Motor neuron (in vitro differentiated cells): ENCODE measurements at regions not wholly inside any gene's neighbourhood (a gene's known extent, or its start where the extent isn't known, plus 50 kb on each side); places are given as distances from the start of the nearest gene placed in this dataset.
A peak's percentile ranks its signal among the peaks of the same experiment; 100 is the strongest.

Experiments used
- ATAC-seq, 8 experiments: fragments of 200-7000 bp; cut with Tn5 transposase; replicated peaks in 6 of 8; 2 replicates each; pipeline ENCODE4 v1.8.0; 2021; ENCODE audit warnings: mild to moderate bottlenecking in 8 of 8, moderate library complexity in 8 of 8
- H3K27ac ChIP-seq, 2 donors: fragments of 250-450 bp; sonication (Bioruptor Pico); 2 replicates each; pipeline ENCODE4 v1.9.0; 2021; ENCODE audit warnings: antibody characterized with exemption in 2 of 2, mild to moderate bottlenecking in 2 of 2, moderate library complexity in 1 of 2
- H3K4me1 ChIP-seq, 2 donors: fragments of 250-450 bp; sonication (Bioruptor Pico); replicated peaks in 1 of 2; 2 replicates each; pipeline ENCODE4 v1.6.1; 2021; ENCODE audit warnings: antibody characterized with exemption in 2 of 2, mild to moderate bottlenecking in 2 of 2, moderate library complexity in 1 of 2
- H3K4me3 ChIP-seq, 5 donors: fragments of 250-450 bp; sonication (Bioruptor Pico); 2 replicates each; pipeline ENCODE4 v1.9.0; 2021; ENCODE audit warnings: antibody characterized with exemption in 5 of 5, mild to moderate bottlenecking in 5 of 5, moderate library complexity in 4 of 5
- WGBS, 10 experiments: fragments of 450-650 bp; shearing (Covaris generic); methylation state at CpG; one replicate each; pipeline ENCODE4 v1.0.0; 2022; 5-methylcytosine and 5-hydroxymethylcytosine counted together
- in situ Hi-C, 9 experiments: fragments of 400-800 bp; cut with MboI; loops; one replicate each; pipeline ENCODE4 v1.15.0; 2021; ENCODE audit warnings: low sequenced_read_pairs in 9 of 9, low pct_unique_long_range_greater_than_20kb in 2 of 9; ENCODE audit not compliant: unreplicated experiment in 9 of 9

DNA sequence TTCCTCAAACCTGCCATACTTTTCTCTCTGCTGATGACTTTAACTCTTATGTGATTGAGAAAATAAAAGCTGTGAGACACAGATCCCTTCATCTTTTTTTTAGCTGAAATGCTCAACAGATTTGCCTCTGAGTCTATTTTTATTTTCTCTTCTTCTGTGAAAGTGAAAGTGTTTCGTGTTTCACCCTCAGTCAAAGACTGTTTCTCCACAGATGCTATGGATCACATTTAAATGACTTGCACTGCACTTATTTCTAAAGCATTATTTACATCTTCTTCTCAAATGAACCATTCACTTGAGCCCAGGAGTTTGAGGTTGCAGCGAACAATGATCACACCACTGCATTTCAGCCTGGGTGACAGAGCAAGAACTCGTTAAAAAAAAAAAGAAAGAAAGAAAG lies 890.1 kb upstream of the PCDH20 start:
- WGBS, 10 experiments, result 6 to 96% (median 75%) methylated on average over 2 to 3 of the region's 3 CpGs
- Histone ChIP-seq H3K4me3 (no peak overlapping the region), H3K4me1 (no peaks in the 10 kb centered on the region), H3K27ac (no peak overlapping the region)
- ATAC-seq, result no peak
- in situ Hi-C loops, result no loop called here

DNA sequence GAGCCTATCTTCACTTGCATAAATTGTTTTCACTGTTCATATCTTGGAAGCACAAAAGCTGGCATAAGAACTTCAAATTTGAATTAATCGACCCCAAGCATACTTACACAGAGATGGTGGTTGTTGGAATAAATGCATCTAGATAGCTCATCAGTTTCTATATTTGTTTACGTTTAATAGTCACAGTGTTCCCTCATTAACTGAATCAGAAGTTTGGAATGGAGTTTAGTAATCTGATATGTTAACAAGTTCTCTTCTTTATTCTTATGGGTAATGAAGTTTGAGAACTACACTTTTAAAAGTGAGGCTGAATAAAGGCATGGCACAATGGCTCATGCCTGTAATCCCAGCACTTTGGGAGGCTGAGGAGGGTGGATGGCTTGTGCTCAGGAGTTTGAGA lies 886.7 kb upstream of the PCDH20 start:
- Histone ChIP-seq H3K4me3 (no peak overlapping the region), H3K4me1 (peaks cover 0 to 15% of the 10 kb centered on the region in 2 donors), H3K27ac (no peak overlapping the region)
- in situ Hi-C loops, result no loop called here
- 0 to 67% (median 37%) methylated on average over 1 to 2 of the region's 2 CpGs for WGBS, 10 experiments
- no peak for ATAC-seq

DNA sequence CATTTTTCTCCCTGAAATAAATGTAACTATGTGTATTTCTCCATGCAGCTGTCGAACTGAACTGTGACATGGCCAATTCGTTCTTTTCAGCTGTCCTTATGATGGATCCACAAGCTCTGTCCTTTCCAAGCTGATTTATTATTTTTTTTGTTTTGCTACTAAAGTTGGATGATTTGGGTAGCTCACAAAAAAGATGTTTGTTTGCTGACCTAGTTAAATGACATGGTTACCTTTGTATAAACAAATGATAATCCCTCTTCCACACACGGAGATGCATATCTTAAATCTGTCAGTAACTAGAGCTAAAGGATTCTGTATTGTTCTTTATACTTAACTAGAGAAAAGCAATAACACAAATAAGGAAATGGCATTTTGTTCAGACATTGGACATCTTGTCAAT lies 884.3 kb upstream of the PCDH20 start:
- ATAC-seq, result peak in 2 of 8 experiments; percentile 33 to 88
- 0 to 57% (median 11%) methylated on average over 2 to 3 of the region's 3 CpGs for WGBS, 10 experiments
- H3K27ac ChIP-seq, result no peak overlapping the region
- in situ Hi-C loops, result no loop called here
- peaks cover 0 to 15% of the 10 kb centered on the region in 2 donors for H3K4me1 ChIP-seq
- H3K4me3 ChIP-seq, result no peak overlapping the region

DNA sequence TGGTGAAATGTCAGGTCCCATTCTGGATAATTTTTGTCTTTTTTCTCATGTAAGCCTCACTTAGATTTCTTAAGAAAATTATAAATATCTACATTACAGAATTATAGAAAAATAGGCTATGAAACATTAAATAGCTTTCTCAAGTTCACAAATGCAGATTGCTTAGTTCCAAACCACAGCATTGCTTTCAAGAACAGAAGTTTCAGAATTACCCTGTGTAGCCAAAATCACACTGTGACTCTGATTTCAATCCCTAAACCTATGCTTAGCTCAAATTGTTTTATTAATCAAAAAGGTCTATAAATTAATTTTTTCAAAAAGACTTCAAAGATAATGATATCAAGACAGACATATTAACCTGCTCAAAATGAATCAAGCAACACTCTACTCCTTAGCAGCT lies 881.2 kb upstream of the PCDH20 start:
- ATAC-seq, result no peak
- in situ Hi-C loops, result no loop called here
- no peak overlapping the region for H3K27ac ChIP-seq
- H3K4me1 ChIP-seq, result peaks cover 0 to 15% of the 10 kb centered on the region in 2 donors
- no peak overlapping the region for H3K4me3 ChIP-seq

DNA sequence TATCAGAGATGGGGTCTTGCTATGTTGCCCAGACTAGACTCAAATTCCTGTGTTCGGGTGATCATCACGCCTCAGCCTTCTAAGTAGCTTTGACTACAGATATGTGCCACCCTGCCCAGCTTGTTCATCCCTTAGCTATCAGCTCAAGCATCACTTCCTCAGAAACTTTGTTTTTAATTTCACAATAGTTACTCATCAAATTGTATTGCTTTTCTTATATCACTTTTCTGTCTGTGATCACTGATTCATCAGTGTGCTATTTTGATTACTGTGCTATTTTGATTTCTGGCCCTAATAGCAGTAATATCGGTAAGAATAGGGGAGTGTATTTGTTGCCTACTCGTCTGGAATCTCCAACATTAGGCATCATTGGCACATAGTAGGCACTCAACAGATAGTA lies 878.6 kb upstream of the PCDH20 start:
- in situ Hi-C loops, result no loop called here
- H3K27ac ChIP-seq, result no peak overlapping the region
- ATAC-seq, result no peak
- no peak overlapping the region for H3K4me3 ChIP-seq
- 0 to 100% (median 67%) methylated on average over 1 to 4 of the region's 4 CpGs; no CpG with 5 or more reads in 1 of the 10 experiments for WGBS, 10 experiments
- H3K4me1 ChIP-seq, result peaks cover 0 to 5% of the 10 kb centered on the region in 2 donors

DNA sequence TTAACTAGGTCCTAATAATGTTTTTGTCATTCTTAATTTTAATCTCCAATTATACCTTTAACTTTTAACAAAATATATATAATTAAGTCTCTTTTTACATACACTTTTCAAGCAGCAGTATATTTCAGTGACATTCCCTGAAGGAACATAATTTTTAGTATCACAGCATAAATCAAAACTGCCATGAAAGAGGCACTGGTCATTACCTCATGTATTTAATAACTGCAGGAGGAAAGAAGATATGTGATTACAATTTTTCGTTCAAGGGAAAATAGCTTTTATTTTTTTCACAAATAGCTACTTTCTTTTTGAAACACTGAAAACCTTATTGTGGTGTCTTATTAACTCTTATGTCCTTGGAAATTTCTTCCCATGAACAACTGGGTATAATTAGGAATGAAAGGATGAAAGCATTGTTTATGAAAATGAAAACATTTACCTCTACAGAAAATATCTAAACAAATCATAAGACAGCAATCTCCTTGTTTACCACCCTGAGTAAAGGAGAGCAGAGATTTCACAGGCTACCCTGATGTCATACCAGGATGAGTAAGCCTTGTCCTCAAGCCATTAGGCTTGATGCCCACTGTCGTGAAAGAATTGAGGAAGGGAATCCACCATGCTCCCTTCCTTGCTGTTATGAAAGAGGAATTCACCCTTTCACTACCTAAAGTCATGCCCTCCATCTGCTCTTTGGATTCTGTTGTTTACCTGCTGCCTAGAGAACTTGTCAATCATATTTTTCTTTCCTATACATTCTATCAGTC lies 877.2 kb upstream of the PCDH20 start:
- Histone ChIP-seq H3K27ac (no peak overlapping the region), H3K4me3 (no peak overlapping the region), H3K4me1 (peaks cover 0 to 1% of the 10 kb centered on the region in 2 donors)
- 0 to 100% (median 50%) methylated on average over 1 to 2 of the region's 2 CpGs; no CpG with 5 or more reads in 1 of the 10 experiments for WGBS, 10 experiments
- ATAC-seq, result peak in 5 of 8 experiments; percentile 40 to 98 (median 70)
- in situ Hi-C loops, result no loop called here

DNA sequence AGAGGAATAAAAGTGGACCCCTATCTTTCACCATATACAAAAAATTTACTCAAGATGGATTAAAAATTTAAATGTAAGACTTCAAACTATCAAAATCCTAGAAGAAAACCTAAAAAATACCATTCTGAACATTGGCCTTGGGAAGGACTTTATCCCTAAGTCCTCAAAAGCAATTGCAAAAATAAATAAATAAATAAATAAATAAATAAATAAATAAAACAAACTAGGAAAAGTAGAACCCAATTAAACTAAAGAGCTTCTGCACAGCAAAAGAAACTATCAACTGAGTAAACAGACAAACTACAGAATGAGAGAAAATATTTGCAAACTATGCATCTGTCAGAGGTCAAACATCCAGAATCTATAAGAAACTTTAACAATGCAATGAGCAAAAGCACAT lies 874.9 kb upstream of the PCDH20 start:
- no peak overlapping the region for H3K27ac ChIP-seq
- no peak overlapping the region for H3K4me3 ChIP-seq
- ATAC-seq, result no peak
- H3K4me1 ChIP-seq, result peaks cover 0 to 2% of the 10 kb centered on the region in 2 donors
- in situ Hi-C loops, result no loop called here

DNA sequence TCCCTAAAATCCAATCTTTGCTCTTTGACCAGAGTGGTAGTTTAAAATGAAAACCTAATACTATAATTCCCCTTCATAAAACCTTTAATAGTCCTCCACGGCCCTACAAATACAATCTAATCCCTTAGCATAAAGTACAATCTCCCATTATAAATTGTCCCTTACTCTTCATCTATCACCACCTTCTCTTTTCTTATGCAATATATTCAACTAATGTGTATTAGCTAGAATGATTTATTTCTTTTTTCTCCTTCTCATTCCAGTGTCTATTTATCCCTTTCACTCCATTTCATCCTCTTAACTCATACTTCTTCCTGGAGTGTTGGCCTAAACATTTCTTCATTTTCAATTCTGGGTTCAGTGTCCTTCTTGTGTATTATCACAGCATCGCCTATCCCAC lies 872.1 kb upstream of the PCDH20 start:
- ATAC-seq, result no peak
- in situ Hi-C loops, result no loop called here
- H3K4me3 ChIP-seq, result no peak overlapping the region
- H3K27ac ChIP-seq, result no peak overlapping the region
- H3K4me1 ChIP-seq, result peaks cover 0 to 2% of the 10 kb centered on the region in 2 donors
- WGBS, 10 experiments, result 3 to 100% (median 80%) methylated on average over 1 to 2 of the region's 2 CpGs

DNA sequence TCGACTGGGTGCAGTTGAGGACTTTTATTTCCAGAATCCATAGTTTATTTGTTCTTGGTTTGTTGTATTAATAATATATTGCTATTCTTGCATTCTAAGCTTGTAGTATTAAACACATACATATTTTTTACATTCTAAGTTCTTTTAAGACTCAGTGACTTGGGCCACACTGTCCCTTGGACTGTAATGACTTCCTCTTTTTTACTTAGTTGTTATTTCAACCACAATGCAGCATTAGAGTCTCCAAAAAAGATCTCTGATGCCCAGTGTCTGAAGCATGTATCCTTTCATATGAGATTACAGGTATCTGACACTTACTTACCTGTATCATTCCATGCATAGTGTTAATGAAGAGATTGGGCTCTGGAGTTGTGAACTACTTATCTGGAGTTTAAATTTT lies 864.9 kb upstream of the PCDH20 start:
- 0 to 100% (median 78%) methylated on average over 1 of the region's 1 CpG; no CpG with 5 or more reads in 1 of the 10 experiments for WGBS, 10 experiments
- no peak for ATAC-seq
- no peak overlapping the region for H3K4me3 ChIP-seq
- in situ Hi-C loops, result no loop called here
- H3K4me1 ChIP-seq, result no peaks in the 10 kb centered on the region
- H3K27ac ChIP-seq, result no peak overlapping the region

DNA sequence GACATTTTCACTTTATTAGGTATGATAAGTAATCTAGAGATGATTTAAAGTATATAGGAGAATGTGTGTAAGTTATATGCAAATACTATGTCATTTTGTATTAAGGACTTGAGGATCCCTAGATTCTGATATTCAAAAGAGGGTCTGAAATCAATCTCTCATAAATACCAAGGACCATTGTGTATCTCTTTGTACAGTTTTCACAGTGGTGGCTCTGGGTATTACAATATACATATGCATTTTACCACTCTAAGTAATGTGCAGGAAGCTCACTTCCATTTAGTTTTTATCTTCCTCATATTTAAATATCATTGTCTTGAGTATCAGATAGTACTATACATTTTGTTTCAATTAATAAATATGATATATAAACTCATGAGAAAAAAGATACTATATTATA lies 862.6 kb upstream of the PCDH20 start:
- Histone ChIP-seq H3K4me3 (no peak overlapping the region), H3K4me1 (no peaks in the 10 kb centered on the region), H3K27ac (no peak overlapping the region)
- in situ Hi-C loops, result no loop called here
- ATAC-seq, result no peak

DNA sequence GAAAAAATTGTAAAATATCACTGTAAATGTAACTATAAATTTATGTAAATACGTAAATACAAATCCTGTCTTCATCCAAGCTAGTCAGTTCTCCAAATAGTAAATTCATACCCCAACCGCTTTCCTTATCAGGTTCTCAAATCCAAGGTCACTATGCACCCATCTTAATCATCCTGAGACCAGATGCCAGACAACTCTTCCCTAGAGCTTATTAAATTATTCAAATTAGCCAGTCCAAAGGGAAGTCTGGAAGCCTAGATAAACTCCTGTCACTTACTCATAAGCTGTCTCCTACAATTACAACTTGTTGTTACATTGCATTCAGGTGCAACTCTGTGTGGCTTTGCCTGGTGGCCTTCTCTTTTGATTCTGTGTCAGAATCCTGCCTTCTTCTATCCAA lies 836.1 kb upstream of the PCDH20 start:
- H3K4me3 ChIP-seq, result no peak overlapping the region
- ATAC-seq, result no peak
- WGBS, 10 experiments, result 14 to 100% (median 60%) methylated on average over 1 to 2 of the region's 2 CpGs; no CpG with 5 or more reads in 1 of the 10 experiments
- no peaks in the 10 kb centered on the region for H3K4me1 ChIP-seq
- H3K27ac ChIP-seq, result no peak overlapping the region
- in situ Hi-C loops, result no loop called here

DNA sequence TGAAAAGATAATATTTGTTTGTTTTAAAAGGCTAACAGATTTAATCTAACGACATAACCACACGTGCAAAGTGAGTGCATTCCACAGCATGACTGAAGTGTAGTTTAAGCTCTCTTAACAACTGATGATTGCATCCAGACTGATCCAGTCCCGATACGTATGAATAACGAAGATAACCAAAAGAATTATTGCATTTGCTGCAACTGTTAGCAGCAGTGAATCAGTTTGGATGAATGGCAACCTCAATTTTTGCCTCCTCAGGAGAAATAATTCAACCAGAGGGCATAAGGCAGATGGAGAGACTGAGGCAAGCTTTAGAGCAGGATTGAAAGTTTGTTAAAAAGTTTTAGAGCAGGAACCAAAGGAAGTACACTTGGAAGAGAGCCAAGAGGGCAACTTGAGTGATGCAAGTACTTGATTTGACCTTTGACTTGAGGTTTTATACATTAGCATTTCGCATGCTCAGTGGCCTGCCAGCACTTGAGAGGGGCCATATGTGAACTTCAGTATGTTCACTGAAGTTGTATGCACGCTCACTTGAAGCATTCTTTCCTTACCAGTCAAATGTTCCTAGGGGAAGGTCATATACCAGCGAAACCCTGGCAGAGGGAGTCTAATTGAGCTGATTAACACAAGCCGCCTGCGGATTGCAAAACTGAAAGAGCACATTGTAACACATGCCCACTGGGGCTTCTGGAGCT lies 835.0 kb upstream of the PCDH20 start:
- WGBS, 10 experiments, result 4 to 98% (median 84%) methylated on average over 4 to 10 of the region's 10 CpGs
- Histone ChIP-seq H3K4me3 (no peak overlapping the region), H3K27ac (no peak overlapping the region), H3K4me1 (no peaks in the 10 kb centered on the region)
- in situ Hi-C loops, result no loop called here
- ATAC-seq, result peak in 1 of 8 experiments; percentile 77

DNA sequence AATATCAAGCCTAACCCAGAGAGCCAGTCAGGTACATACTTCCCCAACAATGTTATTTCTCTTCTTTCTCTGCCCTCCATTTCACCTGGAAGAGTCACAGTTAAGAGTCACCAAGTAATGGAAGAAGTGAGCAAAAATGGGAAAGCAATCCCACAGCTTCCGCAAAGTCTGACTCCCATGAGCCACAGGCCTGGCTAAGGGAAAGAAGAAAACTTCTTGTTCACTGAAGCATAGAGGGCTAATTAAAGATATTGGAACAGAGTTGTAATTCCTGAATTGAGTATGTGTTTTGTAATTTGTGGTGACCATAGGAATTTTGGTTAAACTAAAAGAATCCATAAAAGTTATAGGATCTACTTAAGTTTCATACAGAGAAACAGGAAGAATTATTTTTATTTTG lies 830.9 kb upstream of the PCDH20 start:
- ATAC-seq, result no peak
- Histone ChIP-seq H3K27ac (no peak overlapping the region), H3K4me1 (no peaks in the 10 kb centered on the region), H3K4me3 (no peak overlapping the region)
- in situ Hi-C loops, result no loop called here
- WGBS, 10 experiments, result 88 to 100% (median 100%) methylated on average over 1 of the region's 1 CpG; no CpG with 5 or more reads in 3 of the 10 experiments

DNA sequence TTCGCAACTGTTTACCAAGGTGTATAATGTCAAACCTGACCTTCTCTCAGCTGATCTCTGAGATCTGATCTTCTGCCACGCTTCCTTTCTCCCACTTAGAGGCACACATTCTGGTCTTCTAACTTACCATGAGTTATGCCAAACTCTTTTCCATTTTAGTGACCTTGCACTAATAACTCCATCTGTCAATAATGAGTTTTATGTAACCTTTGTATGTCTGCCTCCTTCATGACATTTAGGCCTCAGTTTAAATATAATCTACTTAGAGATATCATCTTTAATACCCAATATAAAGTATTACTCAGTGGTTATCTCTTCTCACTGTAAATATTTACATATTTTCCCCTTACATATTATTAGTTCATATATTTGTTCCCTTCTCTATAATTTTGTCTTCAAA lies 827.5 kb upstream of the PCDH20 start:
- 21 to 100% (median 88%) methylated on average over 1 to 2 of the region's 2 CpGs; no CpG with 5 or more reads in 1 of the 10 experiments for WGBS, 10 experiments
- H3K4me1 ChIP-seq, result no peaks in the 10 kb centered on the region
- no peak overlapping the region for H3K27ac ChIP-seq
- no peak overlapping the region for H3K4me3 ChIP-seq
- no peak for ATAC-seq
- in situ Hi-C loops, result no loop called here
